Gastroesophageal sphincter (tissue), 3 donors: ENCODE measurements at regions not wholly inside any gene's neighbourhood (a gene's known extent, or its start where the extent isn't known, plus 50 kb on each side); places are given as distances from the start of the nearest gene placed in this dataset.

ENCODE experiments used
- EP300 ChIP-seq: sonication (generic); formaldehyde crosslinking; IDR thresholded peaks from one replicate; pipeline ENCODE4 v1.6.1; 2017; ENCODE audit warnings: antibody characterized with exemption, mild to moderate bottlenecking
- POLR2A ChIP-seq, 2 donors: fragments of 450-650 bp; IDR thresholded peaks; one replicate each; pipeline ENCODE4 v1.6.1; 2017; ENCODE audit warnings: antibody characterized with exemption in 2 of 2, mild to moderate bottlenecking in 2 of 2, moderate library complexity in 1 of 2
- TF ChIP-seq, protein P1 (sequence below), 4 experiments: fragments of 200-600 bp in 2 of 4; fragments of 450-650 bp in 2 of 4; sonication (generic) in 1 of 4; IDR thresholded peaks; one replicate each; pipeline ENCODE4 v1.5.1; 2017 to 2019; ENCODE audit warnings: antibody characterized with exemption in 4 of 4, mild to moderate bottlenecking in 2 of 4, moderate library complexity in 2 of 4

DNA sequence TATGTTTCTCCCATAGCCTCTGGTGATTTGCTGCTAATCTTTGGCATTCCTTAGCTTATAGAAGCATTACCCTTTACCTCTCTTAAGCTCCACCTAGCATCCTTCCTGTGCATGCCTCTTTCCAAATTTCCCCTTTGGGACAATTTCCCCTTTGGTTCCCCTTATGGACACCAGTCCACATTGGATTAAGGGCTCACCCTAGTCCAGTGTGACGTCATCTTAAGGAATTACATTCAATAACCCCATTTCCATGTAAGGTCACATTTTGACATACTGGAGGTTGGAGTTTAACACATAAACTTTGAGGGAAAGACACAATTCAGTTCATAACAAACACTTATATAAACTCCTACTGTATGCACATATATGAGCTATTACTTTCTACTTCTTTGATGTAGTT is 916.6 kb downstream of the SLC4A3 start:
- TF ChIP-seq POLR2A (IDR thresholded peaks at IDR 0.05) (no peak), EP300 (no peak)
- TF ChIP-seq, protein P1, sequence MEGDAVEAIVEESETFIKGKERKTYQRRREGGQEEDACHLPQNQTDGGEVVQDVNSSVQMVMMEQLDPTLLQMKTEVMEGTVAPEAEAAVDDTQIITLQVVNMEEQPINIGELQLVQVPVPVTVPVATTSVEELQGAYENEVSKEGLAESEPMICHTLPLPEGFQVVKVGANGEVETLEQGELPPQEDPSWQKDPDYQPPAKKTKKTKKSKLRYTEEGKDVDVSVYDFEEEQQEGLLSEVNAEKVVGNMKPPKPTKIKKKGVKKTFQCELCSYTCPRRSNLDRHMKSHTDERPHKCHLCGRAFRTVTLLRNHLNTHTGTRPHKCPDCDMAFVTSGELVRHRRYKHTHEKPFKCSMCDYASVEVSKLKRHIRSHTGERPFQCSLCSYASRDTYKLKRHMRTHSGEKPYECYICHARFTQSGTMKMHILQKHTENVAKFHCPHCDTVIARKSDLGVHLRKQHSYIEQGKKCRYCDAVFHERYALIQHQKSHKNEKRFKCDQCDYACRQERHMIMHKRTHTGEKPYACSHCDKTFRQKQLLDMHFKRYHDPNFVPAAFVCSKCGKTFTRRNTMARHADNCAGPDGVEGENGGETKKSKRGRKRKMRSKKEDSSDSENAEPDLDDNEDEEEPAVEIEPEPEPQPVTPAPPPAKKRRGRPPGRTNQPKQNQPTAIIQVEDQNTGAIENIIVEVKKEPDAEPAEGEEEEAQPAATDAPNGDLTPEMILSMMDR (IDR thresholded peaks at IDR 0.05), result no peak
